Stimulated activated CD4-positive, alpha-beta T cell treated with anti-CD3 and anti-CD28 coated beads, Interleukin-12 subunit alpha, Interleukin-12 subunit beta, amount 100 ng/mL, for 24 hours (primary cell): ENCODE measurements at regions not wholly inside any gene's neighbourhood (a gene's known extent, or its start where the extent isn't known, plus 50 kb on each side); places are given as distances from the start of the nearest gene placed in this dataset.
"Not testable (repeated sequence)": the region's sequence is repeated elsewhere in the genome, so short reads cannot be mapped to it uniquely, and the experiment has no call there.

Experiments
- DNase-seq, 2 experiments: peaks; one replicate each; pipeline ENCODE4 v3.0.0-alpha.2; 2020; ENCODE audit warnings: low read depth in 2 of 2

DNA sequence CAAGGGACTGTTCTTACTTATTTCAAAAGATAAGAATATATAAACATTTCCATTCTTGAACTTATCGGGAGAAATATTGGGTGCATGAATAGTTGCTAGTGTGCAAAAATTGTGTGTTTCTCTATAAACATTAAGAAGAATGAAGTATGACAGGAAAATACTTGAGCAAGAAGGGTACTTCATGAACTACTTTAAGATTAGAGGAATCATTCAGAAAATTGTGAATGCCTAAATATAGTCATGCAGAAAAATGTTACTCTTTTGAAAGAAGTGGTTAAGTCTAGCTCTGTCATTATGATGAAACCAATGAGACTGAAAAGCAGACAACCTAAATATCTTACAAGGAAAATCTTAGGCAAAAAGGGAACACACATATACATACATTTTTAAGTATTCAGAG, 207.8 kb upstream of the PCDH18 start:
- DNase-seq = no peak

DNA sequence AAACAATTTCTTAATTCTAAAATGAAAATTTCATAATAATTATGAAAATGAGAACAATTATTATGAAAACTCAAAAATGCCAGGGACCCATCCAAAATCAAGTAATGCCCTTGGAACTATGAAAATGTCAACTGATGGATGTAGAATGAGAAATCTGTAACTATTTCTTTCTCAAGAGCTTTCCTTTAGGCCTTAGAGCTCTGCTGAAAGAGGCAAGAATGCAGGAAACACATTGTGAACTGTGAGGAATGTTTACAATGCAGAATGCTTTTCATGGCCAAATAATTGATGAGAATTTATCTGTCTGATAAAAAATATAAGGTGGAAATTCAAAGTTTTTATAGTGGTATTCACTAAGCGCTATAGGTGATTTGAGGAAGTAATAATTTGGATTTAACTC, 207.1 kb upstream of the PCDH18 start:
- DNase-seq = no peak

DNA sequence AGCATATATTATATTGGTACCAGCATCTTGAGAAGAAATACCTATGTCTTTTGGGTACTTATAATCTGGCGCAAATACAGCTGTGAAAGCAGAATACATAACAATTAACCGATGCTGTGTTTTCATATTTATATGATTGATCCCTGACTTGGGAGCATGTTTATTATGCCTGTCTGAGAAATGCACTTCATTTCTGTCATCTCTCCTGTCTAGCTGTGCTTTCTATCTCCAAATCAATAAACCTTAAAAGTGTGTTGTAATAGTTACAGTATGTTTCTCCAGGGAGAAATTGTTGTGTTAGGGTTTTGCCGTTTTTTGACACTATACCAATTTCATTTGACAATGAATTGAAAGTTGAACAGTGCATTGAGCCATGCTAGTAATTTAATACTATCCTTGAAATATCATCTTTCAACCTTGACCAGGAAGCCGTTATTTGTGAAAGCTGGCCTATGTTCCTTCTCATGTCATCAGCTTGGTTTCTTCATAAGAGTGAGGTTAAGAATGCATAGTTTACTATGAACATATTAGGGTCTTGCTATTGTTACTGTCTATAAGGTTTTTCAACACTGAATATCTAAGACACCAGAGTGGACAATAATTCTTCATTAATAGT, 206.2 kb upstream of the PCDH18 start:
- DNase-seq = no peak

DNA sequence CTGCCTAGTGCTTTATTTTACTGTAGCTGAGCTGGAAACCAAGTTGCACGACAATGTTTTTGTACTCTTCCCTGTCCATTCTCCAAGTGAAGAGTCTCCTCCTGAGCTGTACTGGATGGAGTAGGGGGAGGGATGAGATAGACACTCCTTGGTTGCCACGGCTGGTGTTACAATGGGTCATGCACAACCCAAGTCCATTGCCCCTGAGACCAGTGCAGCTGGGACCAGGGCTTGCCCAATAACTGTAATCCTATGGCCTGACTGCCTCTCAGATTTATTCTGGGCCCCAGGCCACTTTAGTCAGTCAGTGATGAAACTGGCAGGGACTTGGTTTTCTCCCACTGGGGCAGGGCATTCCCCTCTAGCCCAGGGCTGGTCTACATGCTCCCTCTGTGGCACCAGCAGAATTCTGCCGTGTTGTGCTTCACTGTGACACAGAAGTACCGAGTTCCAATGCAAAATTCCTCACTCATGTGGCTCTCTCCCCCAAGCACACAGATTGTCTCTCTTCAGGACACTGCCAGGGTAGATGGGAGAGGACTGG, 203.3 kb upstream of the PCDH18 start:
- DNase-seq = no peak

DNA sequence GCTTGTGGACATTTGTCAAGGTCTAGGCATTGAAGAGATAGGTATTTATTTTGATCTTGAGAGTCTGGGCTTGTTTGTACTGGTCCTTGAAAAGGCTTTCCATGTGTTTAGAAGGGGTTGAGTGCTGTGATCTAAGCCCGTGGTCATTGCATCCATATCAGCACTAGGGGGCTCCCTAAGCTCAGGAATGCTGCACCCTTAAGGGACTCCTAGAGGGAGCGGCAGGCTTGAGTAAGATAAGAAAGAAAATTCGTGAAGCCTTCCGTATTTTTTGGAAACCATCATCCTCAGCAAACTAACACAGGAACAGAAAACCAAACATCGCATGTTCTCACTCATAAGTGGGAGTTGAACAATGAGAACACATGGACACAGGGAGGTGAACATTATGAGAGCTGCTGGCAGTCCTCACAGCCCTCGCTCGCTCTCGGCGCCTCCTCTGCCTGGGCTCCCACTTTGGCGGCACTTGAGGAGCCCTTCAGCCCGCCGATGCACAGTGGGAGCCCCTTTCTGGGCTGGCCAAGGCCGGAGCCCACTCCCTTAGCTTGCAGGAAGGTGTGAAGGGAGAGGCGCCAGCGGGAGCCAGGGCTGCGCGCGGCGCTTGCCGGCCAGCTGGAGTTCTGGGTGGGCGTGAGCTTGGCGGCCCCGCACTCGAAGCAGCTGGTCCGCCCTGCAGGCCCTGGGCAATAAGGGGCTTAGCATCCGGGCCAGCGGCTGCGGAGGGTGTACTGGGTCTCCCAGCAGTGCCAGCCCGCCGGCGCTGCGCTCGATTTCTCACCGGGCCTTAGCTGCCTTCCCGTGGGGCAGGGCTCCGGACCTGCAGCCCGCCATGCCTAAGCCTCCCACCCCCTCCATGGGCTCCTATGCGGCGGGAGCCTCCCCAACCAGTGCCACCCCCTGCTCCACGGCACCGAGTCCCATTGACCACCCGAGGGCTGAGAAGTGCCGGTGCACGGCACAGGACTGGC, 201.2 kb upstream of the PCDH18 start:
- not testable (repeated sequence) for DNase-seq

DNA sequence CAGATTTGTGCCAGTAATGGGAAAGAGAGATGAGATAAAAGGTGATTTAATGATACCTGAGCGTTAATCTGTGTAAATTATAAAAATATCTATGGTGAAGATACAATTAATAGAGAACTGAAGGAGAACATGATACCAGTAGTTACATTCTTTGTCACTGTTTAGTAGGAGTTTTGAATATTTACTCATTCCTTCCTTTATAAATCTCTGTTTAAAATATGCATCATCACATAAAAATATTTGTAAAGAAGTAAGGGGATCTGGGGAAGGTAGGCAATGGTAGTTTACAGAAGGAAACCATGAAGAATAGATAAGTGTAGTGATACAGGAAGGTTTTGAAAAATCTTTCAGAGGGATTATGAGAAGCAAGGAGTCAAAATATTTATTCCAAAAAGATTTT, 190.6 kb upstream of the PCDH18 start:
- no peak for DNase-seq

DNA sequence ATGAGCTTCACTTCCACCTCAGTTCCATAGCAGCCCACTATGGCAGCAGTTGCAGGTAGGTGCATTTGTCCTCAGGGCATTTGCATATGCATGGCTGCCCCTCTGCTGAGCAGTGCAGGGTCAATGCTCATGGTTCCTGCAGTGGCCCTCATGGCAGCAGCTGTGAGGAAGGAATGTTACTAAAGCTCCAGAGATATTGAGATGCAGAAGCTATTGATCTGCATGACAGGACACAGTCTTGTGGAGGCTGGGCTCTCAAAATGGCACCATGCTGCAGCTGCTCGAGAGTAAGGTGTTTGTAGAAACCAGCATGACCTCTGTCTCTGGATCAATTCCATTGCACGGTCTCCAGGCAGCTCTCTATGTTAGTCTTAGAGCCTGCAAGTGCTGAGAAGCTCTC, 179.2 kb upstream of the PCDH18 start:
- DNase-seq = no peak

DNA sequence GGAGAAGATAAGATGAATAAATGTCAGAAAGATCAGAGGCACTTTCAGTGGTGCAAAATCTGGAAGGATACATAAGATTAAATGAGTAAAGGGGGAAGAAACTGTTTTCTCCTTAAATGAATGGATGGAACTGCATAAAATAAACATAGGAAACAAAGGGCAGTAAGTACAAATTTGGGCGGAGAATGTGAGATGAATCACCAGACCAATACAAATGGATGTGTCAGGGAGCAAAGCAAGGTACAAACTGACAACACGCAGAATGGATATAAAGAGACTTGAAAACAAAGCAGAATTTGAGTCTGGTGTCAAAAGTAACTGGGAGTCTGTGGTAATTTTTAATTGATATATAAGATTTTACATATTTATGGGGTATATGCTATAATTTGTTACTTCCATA, 175.3 kb upstream of the PCDH18 start:
- DNase-seq = no peak

DNA sequence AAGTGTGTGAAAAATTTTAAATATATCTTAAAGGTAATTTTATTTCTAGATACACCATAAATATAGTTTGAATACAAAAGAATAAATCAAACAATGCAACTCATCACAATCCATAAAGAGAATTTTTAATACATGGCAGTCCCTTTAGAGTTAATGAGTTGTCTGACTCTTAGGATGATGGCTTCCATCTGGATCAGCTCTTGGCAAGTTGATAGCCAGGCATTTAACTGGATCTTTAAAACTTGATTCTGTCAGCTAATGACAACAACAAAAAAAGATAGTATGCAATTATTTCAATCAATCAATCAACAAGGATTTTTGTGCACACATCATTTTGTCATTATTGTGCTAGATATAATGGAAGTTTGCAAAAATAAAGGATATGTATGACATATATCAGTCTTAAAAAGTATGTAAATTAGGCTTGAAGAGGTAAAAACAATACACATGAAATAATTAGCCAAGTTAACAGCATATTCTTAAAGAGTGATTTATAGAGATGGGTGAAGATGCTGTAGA, 174.9 kb upstream of the PCDH18 start:
- DNase-seq = no peak

DNA sequence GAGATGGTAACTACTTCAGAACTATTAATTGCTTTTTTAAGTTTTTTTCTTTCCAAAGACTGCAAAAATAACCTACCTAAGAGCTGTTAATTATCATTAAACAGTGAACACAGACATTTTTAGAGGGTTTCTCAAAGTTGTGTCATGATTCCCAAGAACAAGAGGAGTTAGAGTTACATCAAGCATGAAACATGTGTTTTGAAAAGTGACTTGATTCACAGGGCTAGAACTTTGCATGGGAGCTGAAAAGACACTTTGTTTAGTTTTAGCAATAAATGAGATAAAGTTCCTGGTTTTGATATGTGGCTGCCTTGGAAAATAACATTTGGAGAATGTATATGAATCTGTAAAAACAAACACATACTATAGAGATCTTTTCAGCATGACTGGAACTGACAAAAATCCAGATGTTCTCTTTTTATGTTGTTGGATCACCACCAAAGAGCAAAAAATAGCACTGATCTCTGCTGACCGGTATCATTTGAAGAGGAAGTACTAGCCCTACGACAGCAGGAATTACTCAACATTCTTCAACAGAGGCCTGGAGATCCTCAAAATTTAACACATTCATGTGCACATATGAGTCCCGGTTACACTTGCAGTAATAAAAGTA, 173.0 kb upstream of the PCDH18 start:
- DNase-seq = no peak

DNA sequence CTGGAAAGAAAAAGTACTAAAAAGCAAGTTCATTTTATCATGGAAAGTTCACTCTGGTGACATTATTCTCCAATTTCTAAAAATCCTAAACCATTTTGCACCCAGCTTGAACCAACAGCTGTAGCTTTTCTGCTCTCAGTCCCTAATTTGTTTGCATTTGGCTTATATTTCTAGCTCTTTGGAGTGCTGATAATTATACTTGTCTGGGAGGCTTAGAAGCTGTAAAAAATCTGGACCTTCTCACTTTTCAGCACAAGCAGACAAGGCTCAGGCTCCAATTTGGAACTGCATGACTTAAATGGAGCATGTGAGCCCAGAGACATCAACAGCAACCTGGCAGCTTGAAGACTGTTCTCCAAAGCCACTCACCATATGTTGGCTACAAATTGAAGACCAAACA, 170.9 kb upstream of the PCDH18 start:
- DNase-seq = no peak

DNA sequence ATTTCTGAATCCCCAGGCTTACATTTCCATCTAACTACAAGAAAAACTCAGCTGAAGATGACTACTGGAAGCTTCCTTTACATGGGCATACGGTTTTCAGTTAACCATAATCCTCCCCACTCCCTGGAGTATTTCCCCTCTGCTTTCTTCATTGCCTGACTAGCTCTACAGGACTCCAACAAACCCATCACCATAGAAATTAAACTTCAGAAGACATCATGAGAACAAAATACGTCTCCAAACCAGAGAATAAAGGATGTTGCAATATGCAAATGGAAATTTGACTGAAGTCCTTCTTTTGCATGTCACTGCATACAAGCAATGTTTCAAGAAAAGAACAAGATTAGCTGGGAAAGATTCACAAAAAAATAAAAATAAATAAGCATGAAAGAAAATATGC, 170.2 kb upstream of the PCDH18 start:
- DNase-seq = no peak

DNA sequence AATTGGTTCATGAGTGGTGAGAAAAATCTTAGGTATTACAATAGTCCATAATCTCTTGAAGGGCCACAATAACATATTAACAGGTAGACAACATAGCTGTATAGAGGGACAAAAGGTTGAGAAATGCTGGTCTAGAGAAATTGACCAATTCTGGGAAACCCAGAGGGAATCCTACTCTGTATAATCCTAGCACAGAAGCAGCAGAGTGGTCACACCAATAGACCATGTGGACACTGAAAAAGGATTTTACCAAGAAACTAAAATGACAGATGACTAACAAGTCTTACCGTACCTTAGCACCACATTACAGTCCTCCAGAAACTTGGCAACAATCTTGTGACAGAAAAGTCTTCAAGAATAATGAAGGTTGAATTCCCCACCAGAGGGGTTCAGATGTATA, 169.1 kb upstream of the PCDH18 start:
- DNase-seq = no peak

DNA sequence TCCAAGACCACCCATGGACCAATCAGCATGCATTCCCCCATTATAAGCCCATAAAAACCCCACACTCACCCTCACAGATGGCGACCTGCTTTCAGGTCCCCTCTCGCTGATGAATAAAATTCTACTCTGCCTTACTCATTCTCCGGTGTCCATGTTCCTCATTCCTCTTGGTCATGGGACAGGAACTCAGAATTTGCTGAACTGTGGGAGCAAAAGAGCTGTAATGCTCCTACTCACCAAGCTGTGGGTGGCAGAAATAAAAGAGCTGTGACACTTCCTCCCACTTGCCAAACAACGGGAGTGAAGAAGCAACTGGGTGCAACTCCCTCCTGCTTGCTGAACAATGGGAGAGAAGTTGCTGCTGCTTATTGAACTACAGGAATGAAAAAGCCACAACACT, 168.5 kb upstream of the PCDH18 start:
- no peak for DNase-seq

DNA sequence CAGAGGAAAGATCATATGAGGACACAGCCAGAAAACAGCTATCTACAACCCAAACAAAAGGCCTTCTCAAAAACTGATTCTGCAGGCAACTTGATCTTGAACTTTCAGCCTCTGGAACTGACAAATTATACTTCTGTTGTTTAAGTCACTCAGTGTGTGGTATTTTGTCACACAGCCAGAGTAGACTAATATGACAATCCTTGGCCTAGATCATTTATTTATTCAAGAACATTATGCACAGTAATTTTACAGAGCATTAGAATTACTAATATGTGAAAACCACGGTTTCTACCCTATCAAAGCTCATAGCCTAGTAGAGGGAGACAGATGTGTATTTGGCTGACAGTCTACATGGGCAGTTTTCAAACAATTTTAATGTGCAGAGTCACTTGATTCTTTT, 167.8 kb upstream of the PCDH18 start:
- DNase-seq = no peak

DNA sequence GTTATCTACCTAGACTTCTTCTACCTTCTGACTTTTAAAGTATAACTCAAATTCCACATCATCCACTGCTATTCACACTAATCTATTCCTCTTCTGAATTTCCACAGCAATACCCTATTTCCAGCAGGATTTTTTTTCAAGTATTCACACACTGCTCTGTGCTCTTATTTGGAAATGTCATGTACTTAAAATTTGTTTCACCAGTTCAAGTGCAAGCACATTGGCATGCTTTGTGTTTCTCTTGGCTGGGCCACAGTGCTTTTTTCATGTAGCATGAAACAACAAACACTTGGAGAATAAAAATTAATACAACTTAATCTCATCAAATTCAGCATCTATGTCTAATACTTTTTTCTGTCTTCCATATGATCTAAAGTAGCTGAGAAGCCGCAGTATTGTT, 161.8 kb upstream of the PCDH18 start:
- no peak for DNase-seq

DNA sequence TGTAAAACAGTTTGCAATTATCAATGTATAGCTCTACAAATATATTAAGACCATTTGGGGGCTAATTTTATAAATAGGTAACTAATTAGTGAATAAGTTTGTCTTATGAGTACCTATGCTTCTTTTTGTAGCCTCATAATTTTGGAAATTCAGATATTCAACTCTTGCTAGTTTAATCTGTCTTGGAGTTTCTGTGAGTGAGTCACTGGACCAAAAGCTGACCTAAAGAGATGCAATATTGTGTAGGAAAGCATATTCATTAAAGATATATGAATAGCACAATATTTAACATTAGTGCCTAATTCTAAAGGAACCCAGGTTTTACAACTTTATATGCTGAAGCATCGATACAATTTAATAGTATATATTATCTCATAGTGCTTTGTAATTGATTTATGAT, 161.3 kb upstream of the PCDH18 start:
- DNase-seq = no peak

DNA sequence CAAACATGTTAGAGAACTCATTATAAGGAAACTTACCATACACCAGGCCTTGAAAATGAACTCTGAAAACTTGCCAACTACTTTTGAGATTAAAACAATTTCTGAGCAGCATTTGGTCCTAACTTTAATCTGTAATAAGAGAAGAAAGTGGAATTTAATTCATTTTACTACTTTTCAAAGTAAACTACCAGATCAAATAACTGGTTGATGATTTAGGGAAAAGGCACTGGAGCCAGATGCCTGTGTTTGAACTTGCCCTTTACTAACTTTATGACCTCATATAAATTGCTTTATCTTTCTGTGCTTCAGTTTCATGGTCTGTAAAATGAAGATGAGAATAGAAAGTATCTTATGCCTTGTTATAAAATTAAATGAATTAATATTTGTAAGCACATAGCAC, 159.9 kb upstream of the PCDH18 start:
- no peak for DNase-seq

DNA sequence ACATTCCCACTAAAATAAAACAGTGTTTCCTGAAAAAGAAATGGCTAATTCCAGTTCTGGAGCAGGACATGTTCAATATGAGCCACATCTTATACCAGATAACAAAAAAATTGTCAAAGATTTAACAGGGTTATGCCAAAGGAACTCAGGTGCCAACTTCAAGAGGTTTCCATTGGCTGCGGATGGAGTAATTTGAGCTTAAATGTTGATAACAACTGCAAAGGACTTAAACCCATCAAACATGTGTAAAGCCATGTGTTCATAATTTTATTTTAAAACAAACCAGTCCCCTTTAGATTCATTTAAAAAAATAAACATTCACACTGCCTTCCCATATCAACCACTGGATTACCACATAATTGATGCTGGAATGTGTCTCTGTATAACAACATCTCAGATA, 156.4 kb upstream of the PCDH18 start:
- DNase-seq = no peak

DNA sequence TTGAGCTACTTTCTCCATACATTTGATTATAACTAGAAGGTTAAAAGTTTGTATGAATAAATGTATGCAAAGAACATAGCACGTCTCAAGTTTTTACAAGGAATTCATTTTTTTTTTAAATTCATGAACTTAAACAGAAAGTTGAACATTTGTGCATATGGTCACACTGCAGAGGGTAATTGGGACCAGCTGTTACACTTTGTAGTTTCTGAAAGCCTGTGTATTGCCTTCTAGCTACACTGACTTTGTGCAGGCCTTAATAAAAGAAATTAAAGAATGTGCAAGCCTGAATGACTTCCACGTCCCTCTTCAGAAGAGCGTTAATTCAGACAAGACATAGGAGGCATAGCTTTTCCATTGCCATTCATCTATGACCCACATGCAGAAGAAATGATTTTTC, 153.1 kb upstream of the PCDH18 start:
- DNase-seq = no peak

DNA sequence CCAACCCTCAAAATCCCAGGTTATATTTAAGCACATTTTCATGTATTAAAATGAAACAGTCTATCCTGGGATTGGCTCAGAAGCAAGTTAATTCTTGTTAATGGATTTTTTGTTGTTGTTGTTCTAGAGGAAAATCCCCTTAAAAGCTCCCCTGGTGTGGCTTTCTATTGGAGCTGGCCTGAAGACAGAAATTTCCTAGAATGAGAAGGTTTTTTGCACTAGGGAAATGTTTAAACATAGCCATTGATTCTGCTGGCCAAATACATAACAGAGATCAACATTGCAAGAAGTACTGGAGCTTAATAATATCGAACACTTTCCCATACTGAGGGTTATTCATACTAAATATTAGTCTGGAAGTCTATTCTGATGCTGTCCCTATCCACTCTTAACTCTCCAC, 148.8 kb upstream of the PCDH18 start:
- DNase-seq = no peak

DNA sequence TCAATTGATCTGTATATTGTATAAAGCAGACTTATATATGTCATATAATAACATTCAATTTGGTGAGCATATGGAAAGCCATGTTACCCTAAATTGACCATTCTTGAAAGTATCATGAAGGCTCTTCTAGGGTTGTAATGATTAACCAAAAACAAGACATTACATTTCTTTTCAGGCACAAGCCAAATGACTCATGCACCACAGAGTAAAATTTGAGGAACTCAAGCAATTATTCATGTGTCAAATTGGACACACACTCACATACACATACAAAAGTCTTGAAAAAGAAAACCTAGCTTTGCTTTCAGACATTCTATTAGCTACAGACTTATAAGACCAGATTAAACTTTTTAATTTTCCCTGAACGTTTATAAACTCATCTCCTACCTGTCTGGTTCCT, 146.5 kb upstream of the PCDH18 start:
- no peak for DNase-seq

DNA sequence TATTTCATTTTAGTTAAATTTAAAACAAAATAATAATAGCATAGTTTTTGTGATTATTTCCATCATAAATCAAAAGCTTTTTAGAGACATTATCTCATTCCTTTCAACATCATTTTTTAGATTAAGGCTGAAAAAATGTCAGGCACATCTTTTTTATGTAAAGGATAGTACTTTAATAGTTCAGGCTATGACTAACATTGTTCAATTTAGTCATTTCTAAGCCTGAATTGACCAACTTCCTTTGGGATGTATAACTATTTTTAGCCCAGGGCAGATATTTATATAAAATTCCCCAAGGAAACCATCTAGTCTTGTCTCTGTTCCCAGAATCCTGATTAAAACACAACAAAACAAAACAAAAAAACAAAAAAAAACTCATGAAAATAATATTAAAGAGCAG, 145.6 kb upstream of the PCDH18 start:
- DNase-seq = no peak
